Glutamatergic neuron (in vitro differentiated cells): ENCODE measurements at regions not wholly inside any gene's neighbourhood (a gene's known extent, or its start where the extent isn't known, plus 50 kb on each side); places are given as distances from the start of the nearest gene placed in this dataset.

ENCODE experiments used
- DNase-seq: peaks from one replicate; pipeline ENCODE4 v3.0.0; 2022
- H3K27ac Mint-ChIP-seq: one replicate; pipeline ENCODE4 v1.8.0; 2020; ENCODE audit warnings: mild to moderate bottlenecking, mixed read lengths, inconsistent platforms; ENCODE audit not compliant: unreplicated experiment
- H3K27me3 Mint-ChIP-seq: one replicate; pipeline ENCODE4 v1.8.0; 2020; ENCODE audit warnings: mild to moderate bottlenecking, moderate library complexity, mixed read lengths, inconsistent platforms; ENCODE audit not compliant: unreplicated experiment
- H3K36me3 Mint-ChIP-seq: one replicate; pipeline ENCODE4 v1.8.0; 2020; ENCODE audit warnings: mild to moderate bottlenecking, mixed read lengths, inconsistent platforms; ENCODE audit not compliant: unreplicated experiment
- H3K4me1 Mint-ChIP-seq: one replicate; pipeline ENCODE4 v1.8.0; 2020; ENCODE audit warnings: mild to moderate bottlenecking, low read depth, mixed read lengths, inconsistent platforms; ENCODE audit not compliant: unreplicated experiment
- H3K4me3 Mint-ChIP-seq: one replicate; pipeline ENCODE4 v1.8.0; 2020; ENCODE audit warnings: mild to moderate bottlenecking, mixed read lengths, inconsistent platforms; ENCODE audit not compliant: unreplicated experiment
- H3K9me3 Mint-ChIP-seq: one replicate; pipeline ENCODE4 v1.8.0; 2020; ENCODE audit warnings: mild to moderate bottlenecking, moderate library complexity, mixed read lengths, inconsistent platforms; ENCODE audit not compliant: unreplicated experiment
- TF ChIP-seq, protein P1 (sequence below): fragments of 200-600 bp; sonication (generic); IDR thresholded peaks from one replicate; pipeline ENCODE4 v1.5.0; 2021; ENCODE audit not compliant: partially characterized antibody, unreplicated experiment

GRCh38 chr5:104650313-104651055 is 1087.9 kb upstream of the NUDT12 start:
- Mint-ChIP-seq H3K4me3 (peak overlapping the region; percentile 25), H3K36me3 (peaks cover 7% of the 10 kb centered on the region), H3K27ac (no peak overlapping the region), H3K9me3 (peaks cover 8% of the 10 kb centered on the region), H3K27me3 (peaks cover 5% of the 10 kb centered on the region), H3K4me1 (peaks cover 16% of the 10 kb centered on the region)
- no peak for DNase-seq
- TF ChIP-seq, protein P1, sequence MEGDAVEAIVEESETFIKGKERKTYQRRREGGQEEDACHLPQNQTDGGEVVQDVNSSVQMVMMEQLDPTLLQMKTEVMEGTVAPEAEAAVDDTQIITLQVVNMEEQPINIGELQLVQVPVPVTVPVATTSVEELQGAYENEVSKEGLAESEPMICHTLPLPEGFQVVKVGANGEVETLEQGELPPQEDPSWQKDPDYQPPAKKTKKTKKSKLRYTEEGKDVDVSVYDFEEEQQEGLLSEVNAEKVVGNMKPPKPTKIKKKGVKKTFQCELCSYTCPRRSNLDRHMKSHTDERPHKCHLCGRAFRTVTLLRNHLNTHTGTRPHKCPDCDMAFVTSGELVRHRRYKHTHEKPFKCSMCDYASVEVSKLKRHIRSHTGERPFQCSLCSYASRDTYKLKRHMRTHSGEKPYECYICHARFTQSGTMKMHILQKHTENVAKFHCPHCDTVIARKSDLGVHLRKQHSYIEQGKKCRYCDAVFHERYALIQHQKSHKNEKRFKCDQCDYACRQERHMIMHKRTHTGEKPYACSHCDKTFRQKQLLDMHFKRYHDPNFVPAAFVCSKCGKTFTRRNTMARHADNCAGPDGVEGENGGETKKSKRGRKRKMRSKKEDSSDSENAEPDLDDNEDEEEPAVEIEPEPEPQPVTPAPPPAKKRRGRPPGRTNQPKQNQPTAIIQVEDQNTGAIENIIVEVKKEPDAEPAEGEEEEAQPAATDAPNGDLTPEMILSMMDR, result no peak

GRCh38 chr5:104646416-104646815 is 1083.8 kb upstream of the NUDT12 start:
- Mint-ChIP-seq H3K4me3 (no peak overlapping the region), H3K4me1 (peaks cover 13% of the 10 kb centered on the region), H3K36me3 (no peaks in the 10 kb centered on the region), H3K9me3 (peaks cover 2% of the 10 kb centered on the region), H3K27ac (no peak overlapping the region), H3K27me3 (peaks cover 1% of the 10 kb centered on the region)
- TF ChIP-seq, protein P1, result no peak
- no peak for DNase-seq

- TF ChIP-seq, protein P1, result no peak
- Mint-ChIP-seq H3K9me3 (peaks cover 2% of the 10 kb centered on the region), H3K27me3 (peaks cover 1% of the 10 kb centered on the region), H3K4me1 (peaks cover 1% of the 10 kb centered on the region), H3K27ac (no peak overlapping the region), H3K36me3 (no peaks in the 10 kb centered on the region), H3K4me3 (no peak overlapping the region)
- no peak for DNase-seq
Measured at GRCh38 chr5:104643320-104643719, 1080.7 kb upstream of the NUDT12 start.

GRCh38 chr5:104635227-104635626 is 1072.6 kb upstream of the NUDT12 start:
- no peak for DNase-seq
- Mint-ChIP-seq H3K36me3 (no peaks in the 10 kb centered on the region), H3K27ac (no peak overlapping the region), H3K4me3 (no peak overlapping the region), H3K27me3 (no peaks in the 10 kb centered on the region), H3K9me3 (no peaks in the 10 kb centered on the region), H3K4me1 (peaks cover 3% of the 10 kb centered on the region)
- TF ChIP-seq, protein P1, result no peak

GRCh38 chr5:104628911-104629310 is 1066.3 kb upstream of the NUDT12 start:
- peaks cover 6% of the 10 kb centered on the region for H3K4me1 Mint-ChIP-seq
- no peak overlapping the region for H3K27ac Mint-ChIP-seq
- H3K27me3 Mint-ChIP-seq, result no peaks in the 10 kb centered on the region
- H3K36me3 Mint-ChIP-seq, result no peaks in the 10 kb centered on the region
- no peak overlapping the region for H3K4me3 Mint-ChIP-seq
- TF ChIP-seq, protein P1, result no peak
- no peak for DNase-seq
- no peaks in the 10 kb centered on the region for H3K9me3 Mint-ChIP-seq
